ENCODE measurements at regions not wholly inside any gene's neighbourhood (a gene's known extent, or its start where the extent isn't known, plus 50 kb on each side); places are given as distances from the start of the nearest gene placed in this dataset.

- no peaks in the 10 kb centered on the region for H3K36me3 ChIP-seq (ENCODE audit: insufficient read depth in 1 of 2, low read depth in 1 of 2)
- H3K9me3 ChIP-seq: no peaks in the 10 kb centered on the region
- TF ChIP-seq, protein P1, sequence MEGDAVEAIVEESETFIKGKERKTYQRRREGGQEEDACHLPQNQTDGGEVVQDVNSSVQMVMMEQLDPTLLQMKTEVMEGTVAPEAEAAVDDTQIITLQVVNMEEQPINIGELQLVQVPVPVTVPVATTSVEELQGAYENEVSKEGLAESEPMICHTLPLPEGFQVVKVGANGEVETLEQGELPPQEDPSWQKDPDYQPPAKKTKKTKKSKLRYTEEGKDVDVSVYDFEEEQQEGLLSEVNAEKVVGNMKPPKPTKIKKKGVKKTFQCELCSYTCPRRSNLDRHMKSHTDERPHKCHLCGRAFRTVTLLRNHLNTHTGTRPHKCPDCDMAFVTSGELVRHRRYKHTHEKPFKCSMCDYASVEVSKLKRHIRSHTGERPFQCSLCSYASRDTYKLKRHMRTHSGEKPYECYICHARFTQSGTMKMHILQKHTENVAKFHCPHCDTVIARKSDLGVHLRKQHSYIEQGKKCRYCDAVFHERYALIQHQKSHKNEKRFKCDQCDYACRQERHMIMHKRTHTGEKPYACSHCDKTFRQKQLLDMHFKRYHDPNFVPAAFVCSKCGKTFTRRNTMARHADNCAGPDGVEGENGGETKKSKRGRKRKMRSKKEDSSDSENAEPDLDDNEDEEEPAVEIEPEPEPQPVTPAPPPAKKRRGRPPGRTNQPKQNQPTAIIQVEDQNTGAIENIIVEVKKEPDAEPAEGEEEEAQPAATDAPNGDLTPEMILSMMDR (IDR thresholded peaks at IDR 0.05): no peak
- no peaks in the 10 kb centered on the region for H3K4me1 ChIP-seq
- H3K4me3 ChIP-seq: no peak overlapping the region
- WGBS, 3 donors: 69 to 86% (median 83%) methylated on average over 1 of the region's 1 CpG
- ATAC-seq: no peak
- no peak for DNase-seq
- H3K27ac ChIP-seq: no peak overlapping the region
- H3K27me3 ChIP-seq (ENCODE audit: insufficient read depth in 3 of 3, low read length in 2 of 3): no peaks in the 10 kb centered on the region
- intact Hi-C loops (cut with DNase I): no loop called here
Observed at GRCh38 chr18:45304558-45304957, 310.7 kb upstream of the SLC14A2 start.

DNA sequence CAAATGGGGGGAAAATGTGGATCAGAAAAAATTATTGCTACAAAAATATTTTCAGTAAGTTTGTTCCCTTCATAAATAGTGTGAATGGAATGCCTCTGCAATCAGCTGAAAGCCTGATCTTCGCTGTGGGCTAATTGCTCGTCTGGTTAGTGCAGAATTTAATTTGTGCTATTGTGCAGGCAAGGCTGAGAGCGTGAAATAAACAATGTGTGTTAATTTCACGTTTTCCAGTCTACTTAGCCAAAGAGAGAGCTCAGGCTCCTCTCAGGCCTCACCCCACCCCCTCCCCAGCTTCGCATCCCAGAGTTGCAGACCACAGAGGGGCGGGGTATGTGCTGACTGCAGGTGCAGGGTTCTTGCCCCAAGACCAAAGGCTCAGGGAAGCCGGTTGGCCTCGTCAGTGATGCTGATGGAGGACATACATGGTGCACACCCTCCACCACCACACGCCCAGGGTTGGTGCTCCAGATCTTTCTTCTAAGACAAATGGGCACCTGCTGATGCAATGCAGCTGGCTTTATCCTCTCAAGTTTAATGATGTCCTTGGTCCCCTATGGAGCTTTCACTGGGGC is 302.6 kb upstream of the SLC14A2 start:
- ATAC-seq: no peak
- Histone ChIP-seq H3K4me3 (no peak overlapping the region), H3K36me3 (ENCODE audit: insufficient read depth in 1 of 2, low read depth in 1 of 2) (no peaks in the 10 kb centered on the region), H3K27ac (no peak overlapping the region), H3K4me1 (no peaks in the 10 kb centered on the region), H3K9me3 (no peaks in the 10 kb centered on the region), H3K27me3 (ENCODE audit: insufficient read depth in 3 of 3, low read length in 2 of 3) (no peaks in the 10 kb centered on the region)
- intact Hi-C loops (cut with DNase I): no loop called here
- 85 to 90% (median 86%) methylated on average over 9 of the region's 9 CpGs for WGBS, 3 donors
- TF ChIP-seq, protein P1 (IDR thresholded peaks at IDR 0.05): no peak
- no peak for DNase-seq

DNA sequence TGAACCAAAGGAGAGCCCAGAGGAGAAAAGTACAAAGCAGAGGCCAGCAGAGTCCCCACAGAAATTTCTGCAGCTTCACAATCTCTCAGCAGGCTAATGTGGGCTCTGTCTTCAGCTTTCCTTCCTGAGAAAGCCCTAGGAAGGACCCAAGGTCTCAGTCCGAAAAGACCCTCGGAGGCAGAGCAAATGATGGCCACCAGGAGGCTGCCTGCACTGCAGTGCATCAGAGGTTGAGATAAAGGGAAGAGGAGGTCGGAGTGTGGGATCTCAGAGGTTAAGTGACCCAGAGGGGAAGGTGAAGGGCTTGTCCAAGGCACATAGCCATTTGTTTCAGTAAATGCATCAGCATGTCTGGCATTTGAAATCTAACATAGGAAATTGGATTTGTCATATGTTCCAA is 299.1 kb upstream of the SLC14A2 start:
- no peaks in the 10 kb centered on the region for H3K27me3 ChIP-seq (ENCODE audit: insufficient read depth in 3 of 3, low read length in 2 of 3)
- H3K9me3 ChIP-seq: no peaks in the 10 kb centered on the region
- DNase-seq (no peak), ATAC-seq (no peak)
- H3K4me3 ChIP-seq: no peak overlapping the region
- 88 to 95% (median 92%) methylated on average over 3 of the region's 3 CpGs for WGBS, 3 donors
- H3K27ac ChIP-seq: no peak overlapping the region
- peaks cover 13% of the 10 kb centered on the region for H3K4me1 ChIP-seq
- intact Hi-C loops (cut with DNase I): loop anchor here in 1 of 2 donors (5.0 kb wide), 1 partner anchor 39 kb away; no protein-coding TSS in a partner anchor
- no peaks in the 10 kb centered on the region for H3K36me3 ChIP-seq (ENCODE audit: insufficient read depth in 1 of 2, low read depth in 1 of 2)
- TF ChIP-seq, protein P1 (IDR thresholded peaks at IDR 0.05): no peak

DNA sequence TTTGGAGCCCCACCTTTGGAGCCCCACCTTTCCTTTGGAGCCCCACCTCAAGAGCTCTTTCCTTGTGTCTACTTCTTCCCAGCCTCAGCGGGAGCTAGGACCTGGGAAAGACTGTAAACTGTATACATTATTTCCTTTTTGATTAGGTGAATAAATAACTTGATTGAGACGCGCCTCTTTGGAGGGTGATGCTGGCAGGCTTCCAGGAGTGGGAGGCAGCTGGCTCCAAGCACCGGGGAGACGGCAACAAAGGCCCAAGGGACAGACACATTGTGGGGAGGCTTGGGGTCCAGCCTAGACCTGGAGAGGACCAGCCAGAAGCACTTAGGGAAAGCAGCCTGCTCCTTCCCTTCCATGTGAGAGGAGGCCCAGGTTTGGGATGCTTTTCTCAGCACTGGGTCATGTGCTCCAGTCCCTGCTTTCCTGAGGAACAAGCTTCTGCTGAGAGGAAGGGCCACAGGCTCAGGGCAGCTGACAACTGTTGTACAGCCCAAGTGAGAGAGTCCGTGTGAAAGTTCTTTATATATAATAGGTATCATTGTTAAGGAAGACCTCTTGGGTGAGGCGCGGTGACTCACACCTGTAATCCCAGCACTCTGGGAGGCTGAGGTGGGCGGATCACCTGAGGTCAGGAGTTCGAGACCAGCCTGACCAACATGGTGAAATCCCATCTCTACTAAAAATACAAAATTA is 297.2 kb upstream of the SLC14A2 start:
- ATAC-seq: no peak
- peaks cover 28% of the 10 kb centered on the region for H3K4me1 ChIP-seq
- no peaks in the 10 kb centered on the region for H3K27me3 ChIP-seq (ENCODE audit: insufficient read depth in 3 of 3, low read length in 2 of 3)
- WGBS, 3 donors: 77 to 82% (median 80%) methylated on average over 10 of the region's 10 CpGs
- no peak overlapping the region for H3K4me3 ChIP-seq
- no peaks in the 10 kb centered on the region for H3K36me3 ChIP-seq (ENCODE audit: insufficient read depth in 1 of 2, low read depth in 1 of 2)
- intact Hi-C loops (cut with DNase I): loop anchor here in 1 of 2 donors (5.0 kb wide), 1 partner anchor 41 kb away; no protein-coding TSS in a partner anchor
- no peak overlapping the region for H3K27ac ChIP-seq
- TF ChIP-seq, protein P1 (IDR thresholded peaks at IDR 0.05): no peak
- H3K9me3 ChIP-seq: no peaks in the 10 kb centered on the region
- no peak for DNase-seq
